ENCODE measurements at regions not wholly inside any gene's neighbourhood (a gene's known extent, or its start where the extent isn't known, plus 50 kb on each side); places are given as distances from the start of the nearest gene placed in this dataset.

GRCh38 chr9:118325757-118326156, 621.6 kb downstream of the TLR4 start:
- intact Hi-C loops (cut with DNase I) = no loop called here
- DNase-seq = no peak
- no peak for ATAC-seq

- ATAC-seq (no peak), DNase-seq (no peak)
- intact Hi-C loops (cut with DNase I) = no loop called here
Measured at GRCh38 chr9:118326326-118326725, 622.1 kb downstream of the TLR4 start.

GRCh38 chr9:118330191-118330986, 626.2 kb downstream of the TLR4 start:
- DNase-seq (no peak), ATAC-seq (no peak)
- intact Hi-C loops (cut with DNase I) = loop anchor here in 1 of 2 donors (10.0 kb wide), 1 partner anchor 114 kb away; no protein-coding TSS in a partner anchor

GRCh38 chr9:118331622-118332045, 627.4 kb downstream of the TLR4 start:
- intact Hi-C loops (cut with DNase I) = loop anchor here in 1 of 2 donors (10.0 kb wide), 1 partner anchor 113 kb away; no protein-coding TSS in a partner anchor
- peak; percentile 35 for DNase-seq
- peak; percentile 97 to 98 for ATAC-seq

GRCh38 chr9:118336250-118336942, 632.2 kb downstream of the TLR4 start:
- no peak for ATAC-seq
- intact Hi-C loops (cut with DNase I) = loop anchor here in 1 of 2 donors (10.0 kb wide), 1 partner anchor 108 kb away; no protein-coding TSS in a partner anchor
- no peak for DNase-seq

GRCh38 chr9:118336943-118337330, 632.7 kb downstream of the TLR4 start:
- no peak for ATAC-seq
- intact Hi-C loops (cut with DNase I) = loop anchor here in 1 of 2 donors (10.0 kb wide), 1 partner anchor 108 kb away; no protein-coding TSS in a partner anchor

GRCh38 chr9:118360036-118360435, 655.8 kb downstream of the TLR4 start:
- intact Hi-C loops (cut with DNase I) = no loop called here
- ATAC-seq (no peak), DNase-seq (no peak)

More at GRCh38 chr9:118336943-118337330, 632.7 kb downstream of the TLR4 start:
- no peak for DNase-seq

- intact Hi-C loops (cut with DNase I) = no loop called here
- no peak for DNase-seq
- no peak for ATAC-seq
Measured at GRCh38 chr9:118362123-118362522, 657.9 kb downstream of the TLR4 start.

GRCh38 chr9:118362596-118362995, 658.4 kb downstream of the TLR4 start:
- ATAC-seq (no peak), DNase-seq (no peak)
- intact Hi-C loops (cut with DNase I) = no loop called here

- peak in 1 of 2 donors; percentile 27 for ATAC-seq
- intact Hi-C loops (cut with DNase I) = no loop called here
- DNase-seq = no peak
Measured at GRCh38 chr9:118364266-118365106, 660.3 kb downstream of the TLR4 start.

- DNase-seq = no peak
- intact Hi-C loops (cut with DNase I) = no loop called here
- ATAC-seq = no peak
Measured at GRCh38 chr9:118366228-118366627, 662.0 kb downstream of the TLR4 start.

GRCh38 chr9:118367383-118367782, 663.2 kb downstream of the TLR4 start:
- intact Hi-C loops (cut with DNase I) = no loop called here
- DNase-seq (no peak), ATAC-seq (no peak)

GRCh38 chr9:118384531-118385100, 680.4 kb downstream of the TLR4 start:
- ATAC-seq (no peak), DNase-seq (no peak)
- intact Hi-C loops (cut with DNase I) = no loop called here

GRCh38 chr9:118395415-118395814, 691.2 kb downstream of the TLR4 start:
- no peak for DNase-seq
- intact Hi-C loops (cut with DNase I) = no loop called here
- no peak for ATAC-seq

- intact Hi-C loops (cut with DNase I) = no loop called here
- no peak for ATAC-seq
- no peak for DNase-seq
Measured at GRCh38 chr9:118401546-118401945, 697.3 kb downstream of the TLR4 start.

- no peak for ATAC-seq
- intact Hi-C loops (cut with DNase I) = no loop called here
- DNase-seq = no peak
Measured at GRCh38 chr9:118414676-118415075, 710.5 kb downstream of the TLR4 start.

GRCh38 chr9:118418887-118419565, 714.8 kb downstream of the TLR4 start:
- peak; percentile 30 to 34 for ATAC-seq
- intact Hi-C loops (cut with DNase I) = no loop called here
- DNase-seq = no peak

GRCh38 chr9:118419676-118420075, 715.5 kb downstream of the TLR4 start:
- ATAC-seq (no peak), DNase-seq (no peak)
- intact Hi-C loops (cut with DNase I) = no loop called here

GRCh38 chr9:118422508-118422907, 718.3 kb downstream of the TLR4 start:
- intact Hi-C loops (cut with DNase I) = no loop called here
- ATAC-seq (no peak), DNase-seq (no peak)
